ENCODE measurements at regions not wholly inside any gene's neighbourhood (a gene's known extent, or its start where the extent isn't known, plus 50 kb on each side); places are given as distances from the start of the nearest gene placed in this dataset.

- no peak for TF ChIP-seq ZSCAN29 (CRISPR knock-in tag; conservative IDR thresholded peaks at IDR 0.05)
- TF ChIP-seq TAF15 (IDR thresholded peaks at IDR 0.05; ENCODE audit: low read depth, low read length, poor library complexity, severe bottlenecking): no peak
- no peak for TF ChIP-seq POLR2A (IDR thresholded peaks at IDR 0.05; ENCODE audit: insufficient read depth in 1 of 2, low read depth in 2 of 2, low read length in 2 of 2)
- TF ChIP-seq XRCC5 (optimal IDR thresholded peaks at IDR 0.05; ENCODE audit: low read length): no peak
- TF ChIP-seq ZNF326 (CRISPR knock-in tag; IDR thresholded peaks at IDR 0.05; ENCODE audit: borderline replicate concordance): no peak
Measured at GRCh38 chr12:107356937-107357295, 263.6 kb upstream of the CRY1 start.
